Prostate gland (tissue), 1 donor: ENCODE measurements at regions not wholly inside any gene's neighbourhood (a gene's known extent, or its start where the extent isn't known, plus 50 kb on each side); places are given as distances from the start of the nearest gene placed in this dataset.

Source experiments
- POLR2A ChIP-seq: fragments of 450-650 bp; IDR thresholded peaks from one replicate; pipeline ENCODE4 v1.6.1; 2016; ENCODE audit warnings: antibody characterized with exemption, mild to moderate bottlenecking
- POLR2AphosphoS5 ChIP-seq: sonication (generic); formaldehyde crosslinking; IDR thresholded peaks from one replicate; pipeline ENCODE4 v1.6.1; 2017; ENCODE audit warnings: antibody characterized with exemption

GRCh38 chr3:87503900-87504498 lies 227.6 kb upstream of the POU1F1 start:
- TF ChIP-seq POLR2A (no peak), POLR2AphosphoS5 (no peak)
